ENCODE measurements at regions not wholly inside any gene's neighbourhood (a gene's known extent, or its start where the extent isn't known, plus 50 kb on each side); places are given as distances from the start of the nearest gene placed in this dataset.

GRCh38 chr5:171617817-171618591, 167.6 kb upstream of the SMIM23 start:
- TF ChIP-seq, protein P1, sequence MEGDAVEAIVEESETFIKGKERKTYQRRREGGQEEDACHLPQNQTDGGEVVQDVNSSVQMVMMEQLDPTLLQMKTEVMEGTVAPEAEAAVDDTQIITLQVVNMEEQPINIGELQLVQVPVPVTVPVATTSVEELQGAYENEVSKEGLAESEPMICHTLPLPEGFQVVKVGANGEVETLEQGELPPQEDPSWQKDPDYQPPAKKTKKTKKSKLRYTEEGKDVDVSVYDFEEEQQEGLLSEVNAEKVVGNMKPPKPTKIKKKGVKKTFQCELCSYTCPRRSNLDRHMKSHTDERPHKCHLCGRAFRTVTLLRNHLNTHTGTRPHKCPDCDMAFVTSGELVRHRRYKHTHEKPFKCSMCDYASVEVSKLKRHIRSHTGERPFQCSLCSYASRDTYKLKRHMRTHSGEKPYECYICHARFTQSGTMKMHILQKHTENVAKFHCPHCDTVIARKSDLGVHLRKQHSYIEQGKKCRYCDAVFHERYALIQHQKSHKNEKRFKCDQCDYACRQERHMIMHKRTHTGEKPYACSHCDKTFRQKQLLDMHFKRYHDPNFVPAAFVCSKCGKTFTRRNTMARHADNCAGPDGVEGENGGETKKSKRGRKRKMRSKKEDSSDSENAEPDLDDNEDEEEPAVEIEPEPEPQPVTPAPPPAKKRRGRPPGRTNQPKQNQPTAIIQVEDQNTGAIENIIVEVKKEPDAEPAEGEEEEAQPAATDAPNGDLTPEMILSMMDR (IDR thresholded peaks at IDR 0.05), result no peak
- TF ChIP-seq ZNF232 (CRISPR knock-in tag; IDR thresholded peaks at IDR 0.05) (no peak), ZBTB21 (CRISPR knock-in tag; IDR thresholded peaks at IDR 0.05; ENCODE audit: borderline replicate concordance) (no peak), USF1 (CRISPR knock-in tag; IDR thresholded peaks at IDR 0.05) (no peak), TCF7 (CRISPR knock-in tag; IDR thresholded peaks at IDR 0.05; ENCODE audit: low read depth) (no peak)

Measured in WTC11 (cell line).